ENCODE measurements at regions not wholly inside any gene's neighbourhood (a gene's known extent, or its start where the extent isn't known, plus 50 kb on each side); places are given as distances from the start of the nearest gene placed in this dataset.
A peak's percentile ranks its signal among the peaks of the same experiment; 100 is the strongest.

- WGBS, 2 donors: 86 to 87% methylated on average over 3 of the region's 3 CpGs
- no peak for DNase-seq
- no peak for TF ChIP-seq POLR2A (IDR thresholded peaks at IDR 0.05)
- no peak for TF ChIP-seq CTCF (IDR thresholded peaks at IDR 0.05)
Observed at GRCh38 chr5:165477546-165477945, 1972.1 kb downstream of the MAT2B start.

GRCh38 chr5:165495829-165496380, 1990.5 kb downstream of the MAT2B start:
- ATAC-seq: no peak
- WGBS, 2 donors: 28 to 33% methylated on average over 5 of the region's 5 CpGs
- H3K36me3 ChIP-seq (replicated peaks in 1 of 2; ENCODE audit: insufficient read depth in 1 of 2, low read depth in 2 of 2): no peaks in the 10 kb centered on the region

More at GRCh38 chr5:165477546-165477945, 1972.1 kb downstream of the MAT2B start:
- H3K9me3 ChIP-seq: no peaks in the 10 kb centered on the region
- H3K4me3 ChIP-seq: no peak overlapping the region
- no peaks in the 10 kb centered on the region for H3K4me1 ChIP-seq
- no peaks in the 10 kb centered on the region for H3K36me3 ChIP-seq (replicated peaks in 1 of 2; ENCODE audit: insufficient read depth in 1 of 2, low read depth in 2 of 2)
- no peak overlapping the region for H3K27ac ChIP-seq
- ATAC-seq: no peak
- H3K27me3 ChIP-seq: no peaks in the 10 kb centered on the region
- intact Hi-C loops (cut with DNase I): no loop called here

GRCh38 chr5:165497707-165498106, 1992.3 kb downstream of the MAT2B start:
- Histone ChIP-seq H3K27ac (no peak overlapping the region), H3K36me3 (replicated peaks in 1 of 2; ENCODE audit: insufficient read depth in 1 of 2, low read depth in 2 of 2) (no peaks in the 10 kb centered on the region), H3K9me3 (no peaks in the 10 kb centered on the region), H3K4me1 (no peaks in the 10 kb centered on the region), H3K27me3 (no peaks in the 10 kb centered on the region), H3K4me3 (no peak overlapping the region)
- 23 to 24% methylated on average over 5 of the region's 5 CpGs for WGBS, 2 donors
- intact Hi-C loops (cut with DNase I): no loop called here
- peak in 6 of 7 experiments; percentile 21 to 42 (median 30) for TF ChIP-seq CTCF (IDR thresholded peaks at IDR 0.05)
- no peak for TF ChIP-seq POLR2A (IDR thresholded peaks at IDR 0.05)
- DNase-seq (peak in 2 of 4 donors; percentile 10 to 11), ATAC-seq (peak; percentile 56)

More at GRCh38 chr5:165495829-165496380, 1990.5 kb downstream of the MAT2B start:
- Histone ChIP-seq H3K9me3 (no peaks in the 10 kb centered on the region), H3K4me3 (no peak overlapping the region), H3K27ac (no peak overlapping the region), H3K4me1 (no peaks in the 10 kb centered on the region), H3K27me3 (no peaks in the 10 kb centered on the region)
- intact Hi-C loops (cut with DNase I): no loop called here
- TF ChIP-seq POLR2A (IDR thresholded peaks at IDR 0.05): no peak
- no peak for TF ChIP-seq CTCF (IDR thresholded peaks at IDR 0.05)
- no peak for DNase-seq

- intact Hi-C loops (cut with DNase I): no loop called here
- Histone ChIP-seq H3K27ac (no peak overlapping the region), H3K27me3 (no peaks in the 10 kb centered on the region), H3K36me3 (replicated peaks in 1 of 2; ENCODE audit: insufficient read depth in 1 of 2, low read depth in 2 of 2) (no peaks in the 10 kb centered on the region), H3K4me1 (no peaks in the 10 kb centered on the region), H3K9me3 (no peaks in the 10 kb centered on the region), H3K4me3 (no peak overlapping the region)
- TF ChIP-seq CTCF (IDR thresholded peaks at IDR 0.05) (no peak), POLR2A (IDR thresholded peaks at IDR 0.05) (no peak)
- WGBS, 2 donors: 55 to 63% methylated on average over 11 of the region's 11 CpGs
- DNase-seq (no peak), ATAC-seq (no peak)
Observed at GRCh38 chr5:165502893-165503691, 1997.7 kb downstream of the MAT2B start.
